HG02938 (cell line): ENCODE measurements at regions not wholly inside any gene's neighbourhood (a gene's known extent, or its start where the extent isn't known, plus 50 kb on each side); places are given as distances from the start of the nearest gene placed in this dataset.

Experiments used
- ATAC-seq: cut with Tn5 transposase; IDR thresholded peaks from one replicate; pipeline ENCODE4 v1.9.1; 2021; ENCODE audit warnings: mild to moderate bottlenecking, moderate library complexity; ENCODE audit not compliant: unreplicated experiment

- ATAC-seq = no peak
Observed at GRCh38 chr12:58513852-58514251, 406.5 kb downstream of the LRIG3 start.

- no peak for ATAC-seq
Observed at GRCh38 chr12:58519839-58520238, 400.5 kb downstream of the LRIG3 start.

- ATAC-seq = no peak
Observed at GRCh38 chr12:58521152-58521551, 399.2 kb downstream of the LRIG3 start.

GRCh38 chr12:58521796-58522195 is 398.5 kb downstream of the LRIG3 start:
- no peak for ATAC-seq

- ATAC-seq = no peak
Observed at GRCh38 chr12:58523360-58523759, 396.9 kb downstream of the LRIG3 start.

- no peak for ATAC-seq
Observed at GRCh38 chr12:58528271-58528670, 392.0 kb downstream of the LRIG3 start.

GRCh38 chr12:58529114-58529665 is 391.1 kb downstream of the LRIG3 start:
- no peak for ATAC-seq

GRCh38 chr12:58529897-58530741 is 390.2 kb downstream of the LRIG3 start:
- ATAC-seq = no peak

- no peak for ATAC-seq
Observed at GRCh38 chr12:58530742-58531062, 389.6 kb downstream of the LRIG3 start.

GRCh38 chr12:58532855-58533608 is 387.3 kb downstream of the LRIG3 start:
- no peak for ATAC-seq

GRCh38 chr12:58533652-58534051 is 386.7 kb downstream of the LRIG3 start:
- ATAC-seq = no peak

GRCh38 chr12:58537278-58537677 is 383.0 kb downstream of the LRIG3 start:
- ATAC-seq = no peak

- no peak for ATAC-seq
Observed at GRCh38 chr12:58539295-58539694, 381.0 kb downstream of the LRIG3 start.

GRCh38 chr12:58540480-58541299 is 379.6 kb downstream of the LRIG3 start:
- ATAC-seq = no peak

- ATAC-seq = no peak
Observed at GRCh38 chr12:58541300-58541690, 379.0 kb downstream of the LRIG3 start.

GRCh38 chr12:58544281-58544680 is 376.0 kb downstream of the LRIG3 start:
- no peak for ATAC-seq

- ATAC-seq = no peak
Observed at GRCh38 chr12:58547217-58547616, 373.1 kb downstream of the LRIG3 start.

GRCh38 chr12:58548801-58549200 is 371.5 kb downstream of the LRIG3 start:
- ATAC-seq = no peak

GRCh38 chr12:58554522-58555157 is 365.7 kb downstream of the LRIG3 start:
- no peak for ATAC-seq

GRCh38 chr12:58557171-58557570 is 363.1 kb downstream of the LRIG3 start:
- ATAC-seq = no peak

- ATAC-seq = no peak
Observed at GRCh38 chr12:58557661-58558060, 362.6 kb downstream of the LRIG3 start.
